ENCODE measurements at regions not wholly inside any gene's neighbourhood (a gene's known extent, or its start where the extent isn't known, plus 50 kb on each side); places are given as distances from the start of the nearest gene placed in this dataset.

GRCh38 chr16:88316941-88317612, 65.7 kb upstream of the ZNF469 start:
- Histone ChIP-seq H3K36me3 (no peaks in the 10 kb centered on the region), H3K27ac (no peak overlapping the region), H3K4me1 (no peaks in the 10 kb centered on the region), H3K27me3 (peaks cover 0 to 5% (median 0%) of the 10 kb centered on the region in 3 donors), H3K9me3 (no peaks in the 10 kb centered on the region), H3K4me3 (no peak overlapping the region)
- intact Hi-C loops (cut with DNase I; ENCODE audit: low total_unique reads): no loop called here
- DNase-seq (no peak), ATAC-seq (no peak)
- no peak for TF ChIP-seq CTCF (IDR thresholded peaks at IDR 0.05 in 4 of 5, conservative IDR thresholded peaks at IDR 0.05 in 1 of 5)
- TF ChIP-seq POLR2A (IDR thresholded peaks at IDR 0.05): no peak
- in situ Hi-C loops (cut with MboI; ENCODE audit: low sequenced_read_pairs in 4 of 4): no loop called here

DNA sequence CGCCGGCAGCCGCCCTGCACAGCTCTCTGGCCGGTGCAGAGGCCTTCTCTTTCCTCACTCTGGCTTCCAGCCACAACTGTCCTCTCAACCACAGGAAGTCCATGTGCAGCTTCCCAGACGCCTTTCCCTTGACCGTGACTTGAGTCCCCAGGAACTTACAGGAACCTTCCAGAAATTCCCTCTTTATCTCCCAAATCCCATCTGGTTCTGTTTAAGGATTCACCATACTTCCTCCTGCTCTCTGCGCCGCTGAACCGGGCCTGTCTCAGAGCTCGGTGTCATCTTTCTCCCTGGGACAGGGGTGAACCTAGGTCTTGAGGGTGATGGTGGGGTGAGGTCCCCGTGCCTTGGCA, 65.2 kb upstream of the ZNF469 start:
- in situ Hi-C loops (cut with MboI; ENCODE audit: low sequenced_read_pairs in 4 of 4) (no loop called here), intact Hi-C loops (cut with DNase I; ENCODE audit: low total_unique reads) (no loop called here)
- DNase-seq: no peak
- Histone ChIP-seq H3K4me1 (no peaks in the 10 kb centered on the region), H3K9me3 (no peaks in the 10 kb centered on the region), H3K4me3 (no peak overlapping the region), H3K27me3 (peaks cover 0 to 5% (median 0%) of the 10 kb centered on the region in 3 donors), H3K36me3 (no peaks in the 10 kb centered on the region), H3K27ac (no peak overlapping the region)
- no peak for TF ChIP-seq POLR2A (IDR thresholded peaks at IDR 0.05)
- no peak for TF ChIP-seq CTCF (IDR thresholded peaks at IDR 0.05 in 4 of 5, conservative IDR thresholded peaks at IDR 0.05 in 1 of 5)
- ATAC-seq: no peak

DNA sequence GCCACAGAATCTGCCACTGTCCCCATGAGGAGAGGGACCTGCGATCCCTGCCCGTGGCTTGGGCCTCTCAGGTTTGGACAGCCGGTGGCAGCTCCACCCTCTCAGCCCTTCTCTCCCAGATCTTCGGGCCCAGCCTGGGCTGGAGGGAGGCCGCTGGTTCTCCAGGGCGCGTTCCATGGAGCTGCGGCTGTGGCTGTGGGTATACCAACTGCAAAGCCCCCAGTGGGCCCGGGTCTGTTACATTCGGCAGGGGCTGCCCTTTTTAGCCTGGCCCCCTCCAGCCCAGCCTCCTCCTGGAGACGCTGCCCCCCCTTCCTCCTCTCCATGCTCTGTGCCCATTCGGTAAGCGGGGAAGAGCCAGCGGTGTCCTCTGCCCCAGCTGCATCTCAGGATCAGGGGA, 64.7 kb upstream of the ZNF469 start:
- TF ChIP-seq CTCF (IDR thresholded peaks at IDR 0.05 in 4 of 5, conservative IDR thresholded peaks at IDR 0.05 in 1 of 5) (no peak), POLR2A (IDR thresholded peaks at IDR 0.05) (no peak)
- intact Hi-C loops (cut with DNase I; ENCODE audit: low total_unique reads): no loop called here
- Histone ChIP-seq H3K4me1 (no peaks in the 10 kb centered on the region), H3K36me3 (no peaks in the 10 kb centered on the region), H3K27ac (no peak overlapping the region), H3K27me3 (peaks cover 0 to 5% (median 0%) of the 10 kb centered on the region in 3 donors), H3K4me3 (no peak overlapping the region), H3K9me3 (no peaks in the 10 kb centered on the region)
- ATAC-seq (no peak), DNase-seq (no peak)
- in situ Hi-C loops (cut with MboI; ENCODE audit: low sequenced_read_pairs in 4 of 4): no loop called here

DNA sequence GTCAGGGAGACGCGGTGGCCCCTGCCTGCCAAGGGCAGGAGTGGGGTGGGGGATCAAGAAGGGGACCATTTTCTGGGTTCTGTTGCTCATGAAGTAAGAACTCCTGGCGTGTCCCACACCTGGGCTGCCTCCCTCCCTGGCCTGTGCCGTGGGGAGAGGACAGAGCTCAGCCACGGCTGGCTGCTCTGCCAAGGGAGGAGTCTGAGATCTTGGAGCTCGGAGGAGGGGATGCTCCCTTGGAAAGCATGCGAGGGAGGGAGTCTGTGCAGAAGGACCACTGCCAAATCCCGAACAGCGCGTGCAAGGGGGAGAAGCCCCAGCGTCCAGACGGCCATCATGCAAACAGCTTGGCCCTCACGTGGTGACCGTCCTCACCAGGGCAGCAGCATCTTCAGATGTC, 64.2 kb upstream of the ZNF469 start:
- DNase-seq (no peak), ATAC-seq (no peak)
- TF ChIP-seq CTCF (IDR thresholded peaks at IDR 0.05 in 4 of 5, conservative IDR thresholded peaks at IDR 0.05 in 1 of 5) (no peak), POLR2A (IDR thresholded peaks at IDR 0.05) (no peak)

More for the DNA sequence above, 64.2 kb upstream of the ZNF469 start:
- Histone ChIP-seq H3K4me3 (no peak overlapping the region), H3K27ac (no peak overlapping the region), H3K9me3 (no peaks in the 10 kb centered on the region), H3K27me3 (peaks cover 0 to 5% (median 0%) of the 10 kb centered on the region in 3 donors), H3K36me3 (no peaks in the 10 kb centered on the region), H3K4me1 (no peaks in the 10 kb centered on the region)
- in situ Hi-C loops (cut with MboI; ENCODE audit: low sequenced_read_pairs in 4 of 4) (no loop called here), intact Hi-C loops (cut with DNase I; ENCODE audit: low total_unique reads) (no loop called here)

Data from gastrocnemius medialis (tissue), 4 donors.